K562 (cell line): ENCODE measurements at regions not wholly inside any gene's neighbourhood (a gene's known extent, or its start where the extent isn't known, plus 50 kb on each side); places are given as distances from the start of the nearest gene placed in this dataset.
A peak's percentile ranks its signal among the peaks of the same experiment; 100 is the strongest.
"Not testable (repeated sequence)": the region's sequence is repeated elsewhere in the genome, so short reads cannot be mapped to it uniquely, and the experiment has no call there.

Source experiments
- ATAC-seq: fragments of 200-7000 bp; cut with Tn5 transposase; 3 replicates; pipeline ENCODE4 v1.9.1; 2020; ENCODE audit warnings: moderate library complexity
- BruUV-seq: library from RNA; stranded (reverse); fragments of 400-500 nt; replicated peaks from 2 replicates; lab custom pipeline; 2021; lab: Mats Ljungman, UMichigan
- CTCF ChIA-PET: fragments of 300-600 bp; formaldehyde crosslinking; extraction: SDS; loops from one replicate; lab custom pipeline; 2021; ENCODE audit warnings: low intra/inter-chr PET ratio; lab: Yijun Ruan, JAX
- POLR2A ChIA-PET: fragments of 300-600, 350-650 bp; sonication (Branson Sonifier 250); formaldehyde crosslinking; extraction: SDS; loops from one replicate; lab custom pipeline; 2021; ENCODE audit warnings: antibody characterized with exemption, inconsistent platforms; lab: Yijun Ruan, JAX
- DNase-seq, 4 experiments: peaks; one replicate each; pipeline versions ENCODE4 v3.0.0 to v3.0.0-alpha.2; 2011 to 2018; ENCODE audit warnings: low spot score in 3 of 4, mixed read lengths in 3 of 4; ENCODE audit errors: extremely low read depth in 1 of 4
- FAIRE-seq: peaks from 2 replicates; lab custom pipeline; 2011; peaks lifted over from hg19 to GRCh38; lab: Jason Lieb, UNC
- H2AFZ ChIP-seq: 2 replicates; pipeline ENCODE4 v1.6.0; 2011; ENCODE audit warnings: low read depth, low read length, control low read depth, inconsistent platforms
- H3K27ac ChIP-seq: fragments of 200-600 bp; 3 replicates; pipeline ENCODE4 v1.8.0; 2011; ENCODE audit warnings: low read depth, mild to moderate bottlenecking, control low read depth, inconsistent platforms, low read length, moderate library complexity, mixed read lengths; ENCODE audit errors: extremely low read depth
- H3K27me3 ChIP-seq, 2 experiments: fragments of 300-600 bp in 1 of 2; 2 replicates in 1 of 2; 3 replicates in 1 of 2; pipeline versions ENCODE4 v1.6.0 to v1.8.0; 2011; ENCODE audit warnings: inconsistent platforms in 2 of 2, low read length in 2 of 2, mild to moderate bottlenecking in 1 of 2, mixed read lengths in 1 of 2, moderate library complexity in 1 of 2; ENCODE audit not compliant: control insufficient read depth in 2 of 2, insufficient read depth in 2 of 2
- H3K36me3 ChIP-seq: fragments of 300-600 bp; 3 replicates; pipeline ENCODE4 v1.8.0; 2011; ENCODE audit warnings: mild to moderate bottlenecking, low read length, inconsistent platforms; ENCODE audit not compliant: control insufficient read depth, insufficient read depth
- H3K4me1 ChIP-seq, 2 experiments: fragments of 200-600 bp in 1 of 2; replicated peaks in 1 of 2; 2 replicates in 1 of 2; 3 replicates in 1 of 2; pipeline versions ENCODE4 v1.5.1 to v1.8.0; 2011; ENCODE audit warnings: inconsistent platforms in 2 of 2, low read length in 2 of 2, mild to moderate bottlenecking in 1 of 2, mixed read lengths in 1 of 2, moderate library complexity in 1 of 2; ENCODE audit not compliant: control insufficient read depth in 2 of 2, insufficient read depth in 2 of 2
- H3K4me2 ChIP-seq: 2 replicates; pipeline ENCODE4 v1.6.1; 2011; ENCODE audit warnings: low read length, control low read depth, inconsistent platforms, mixed read lengths; ENCODE audit not compliant: insufficient read depth
- H3K4me3 ChIP-seq: fragments of 200-600 bp; sonication (generic), shearing (Covaris generic); 2 replicates; pipeline ENCODE4 v1.5.1; 2016; ENCODE audit warnings: control low read depth, inconsistent platforms
- H3K79me2 ChIP-seq: fragments of 200-600 bp; 3 replicates; pipeline ENCODE4 v1.8.0; 2011; ENCODE audit warnings: low read length, inconsistent platforms; ENCODE audit not compliant: control insufficient read depth, insufficient read depth
- H3K9ac ChIP-seq, 2 experiments: 2 replicates each; pipeline versions ENCODE4 v1.6.0 to v1.6.1; 2011; ENCODE audit warnings: low read depth in 2 of 2, low read length in 2 of 2, control low read depth in 1 of 2, inconsistent platforms in 1 of 2, mild to moderate bottlenecking in 1 of 2, mixed read lengths in 1 of 2; ENCODE audit not compliant: insufficient read depth in 1 of 2
- H3K9me1 ChIP-seq: one replicate; pipeline ENCODE4 v1.6.0; 2011; ENCODE audit warnings: inconsistent platforms, mild to moderate bottlenecking, low read length, moderate library complexity; ENCODE audit not compliant: control insufficient read depth, insufficient read depth
- H3K9me3 ChIP-seq: replicated peaks from 2 replicates; pipeline ENCODE4 v1.5.1; 2011; ENCODE audit warnings: low read depth, low read length, inconsistent platforms; ENCODE audit not compliant: control insufficient read depth, insufficient read depth
- H4K20me1 ChIP-seq: replicated peaks from 2 replicates; pipeline ENCODE4 v1.6.1; 2011; ENCODE audit warnings: low read length, inconsistent platforms, mixed read lengths; ENCODE audit not compliant: control insufficient read depth, insufficient read depth
- CCAR2 ChIP-seq: fragments of 200-400 bp; formaldehyde crosslinking; IDR thresholded peaks from 2 replicates; pipeline ENCODE4 v1.6.1; 2017; ENCODE audit warnings: mild to moderate bottlenecking, low read depth, low read length
- ID3 ChIP-seq, 2 experiments: fragments of 250-450 bp in 1 of 2; fragments of 450-650 bp in 1 of 2; sonication (Bioruptor Pico) in 1 of 2; IDR thresholded peaks; 2 replicates each; pipeline versions ENCODE4 v1.6.1 to v1.8.0; 2016 to 2021; ENCODE audit warnings: mild to moderate bottlenecking in 2 of 2, moderate library complexity in 2 of 2, missing compliant biosample characterization in 1 of 2, missing genetic modification characterization in 1 of 2
- JUN ChIP-seq, 2 experiments: sonication (generic) in 1 of 2; formaldehyde crosslinking in 1 of 2; IDR thresholded peaks; 2 replicates each; pipeline versions ENCODE4 v1.6.1 to v1.8.0; 2012 to 2022; ENCODE audit warnings: borderline replicate concordance in 2 of 2, mild to moderate bottlenecking in 2 of 2, improper control_type of control experiment in 1 of 2, low read depth in 1 of 2, low read length in 1 of 2, missing genetic modification reagents in 1 of 2
- KDM1A ChIP-seq, 2 experiments: fragments of 450-650 bp; IDR thresholded peaks; 2 replicates each; pipeline ENCODE4 v1.6.1; 2016; ENCODE audit warnings: mild to moderate bottlenecking in 2 of 2
- WGBS: fragments of 100-300 bp; shearing (Covaris generic); methylation state at CpG from one replicate; pipeline ENCODE4 v1.1.6; 2016; ENCODE audit warnings: low coverage, mixed read lengths; ENCODE audit not compliant: insufficient coverage; ENCODE audit errors: missing lambda C conversion rate; 5-methylcytosine and 5-hydroxymethylcytosine counted together
- in situ Hi-C: fragments of 300-500 bp; cut with MboI; formaldehyde crosslinking; loops from 4 replicates; pipeline ENCODE4 v1.15.0; 2018; ENCODE audit warnings: inconsistent platforms, mixed read lengths
- intact Hi-C: fragments of 100-400 bp; cut with micrococcal nuclease; formaldehyde crosslinking; loops from 2 replicates; pipeline ENCODE4 v1.14.2; 2022

GRCh38 chr3:154818676-154819255, 261.4 kb upstream of the MME start:
- H4K20me1 ChIP-seq: no peaks in the 10 kb centered on the region
- FAIRE-seq: no peak
- in situ Hi-C loops (no loop called here), intact Hi-C loops (loop anchor here (5.0 kb wide), 1 partner anchor 884 kb away; no protein-coding TSS in a partner anchor)
- no peaks in the 10 kb centered on the region for H3K27me3 ChIP-seq
- no peaks in the 10 kb centered on the region for H3K36me3 ChIP-seq
- no peaks in the 10 kb centered on the region for H3K79me2 ChIP-seq
- no peaks in the 10 kb centered on the region for H3K9me3 ChIP-seq
- H3K9me1 ChIP-seq: no peaks in the 10 kb centered on the region
- no TSS peak for BruUV-seq
- H3K4me3 ChIP-seq: no peak overlapping the region
- no peak for DNase-seq
- H3K9ac ChIP-seq: no peak overlapping the region
- ATAC-seq: no peak
- CTCF ChIA-PET: no interaction called here
- TF ChIP-seq JUN (IDR thresholded peaks at IDR 0.05; ENCODE audit: borderline replicate concordance, low read depth, low read length): no peak
- no peak for TF ChIP-seq JUN (CRISPR knock-in tag; IDR thresholded peaks at IDR 0.05; ENCODE audit: borderline replicate concordance)
- TF ChIP-seq KDM1A (IDR thresholded peaks at IDR 0.05): peak in 1 of 2 experiments; percentile 27; a peak in 1 of 4 replicates
- TF ChIP-seq ID3 (CRISPR knock-in tag; IDR thresholded peaks at IDR 0.05): no peak
- TF ChIP-seq ID3 (tag; IDR thresholded peaks at IDR 0.05): peak; percentile 71; the same call in 1 of the 2 replicates
- TF ChIP-seq CCAR2: no peak
- H2AFZ ChIP-seq: no peak overlapping the region
- no peak overlapping the region for H3K27ac ChIP-seq
- WGBS: 0% methylated on average over 2 of the region's 2 CpGs
- no peaks in the 10 kb centered on the region for H3K4me1 ChIP-seq
- POLR2A ChIA-PET: no interaction called here
- H3K4me2 ChIP-seq: no peak overlapping the region

- FAIRE-seq: peak; percentile 51
- POLR2A ChIA-PET, H3K27me3 ChIP-seq, H3K9me1 ChIP-seq, H3K4me3 ChIP-seq, H3K4me1 ChIP-seq, H3K9ac ChIP-seq, H3K4me2 ChIP-seq, ATAC-seq, H3K27ac ChIP-seq, intact Hi-C loops, H3K79me2 ChIP-seq, H3K9me3 ChIP-seq, H2AFZ ChIP-seq, CTCF ChIA-PET, in situ Hi-C loops, DNase-seq, H4K20me1 ChIP-seq, BruUV-seq, H3K36me3 ChIP-seq: not testable (repeated sequence)
- WGBS: 1% methylated on average over 5 of the region's 5 CpGs
Measured at GRCh38 chr3:154810017-154810416, 270.1 kb upstream of the MME start.
